T-helper 17 cell (primary cell): ENCODE measurements at regions not wholly inside any gene's neighbourhood (a gene's known extent, or its start where the extent isn't known, plus 50 kb on each side); places are given as distances from the start of the nearest gene placed in this dataset.

Experiments used
- ATAC-seq: fragments of 150-1000 bp; cut with Tn5 transposase; 2 replicates; pipeline ENCODE4 v1.10.0; 2021; ENCODE audit warnings: mild to moderate bottlenecking, moderate library complexity
- DNase-seq, 3 donors: peaks; one replicate each; pipeline versions ENCODE4 v3.0.0 to v3.0.0-alpha.2; 2020 to 2021
- H3K9me3 ChIP-seq: one replicate; pipeline ENCODE4 v1.7.0; 2013; ENCODE audit warnings: low read length, mild to moderate bottlenecking; ENCODE audit not compliant: control insufficient read depth, poor library complexity, severe bottlenecking
- H3K27ac Mint-ChIP-seq: one replicate; pipeline ENCODE4 v1.8.0; 2022; ENCODE audit warnings: mild to moderate bottlenecking, moderate library complexity, mixed read lengths
- H3K27me3 Mint-ChIP-seq: one replicate; pipeline ENCODE4 v1.8.0; 2022; ENCODE audit warnings: mixed read lengths
- H3K36me3 Mint-ChIP-seq: one replicate; pipeline ENCODE4 v1.8.0; 2022; ENCODE audit warnings: low read depth, mixed read lengths
- H3K4me1 Mint-ChIP-seq: one replicate; pipeline ENCODE4 v1.8.0; 2022; ENCODE audit warnings: mild to moderate bottlenecking, mixed read lengths
- H3K4me3 Mint-ChIP-seq: one replicate; pipeline ENCODE4 v1.8.0; 2022; ENCODE audit warnings: mild to moderate bottlenecking, moderate library complexity, mixed read lengths

- Mint-ChIP-seq H3K27ac (no peak overlapping the region), H3K4me1 (no peaks in the 10 kb centered on the region), H3K4me3 (no peak overlapping the region), H3K27me3 (peaks cover 39% of the 10 kb centered on the region), H3K36me3 (no peaks in the 10 kb centered on the region)
- DNase-seq (no peak), ATAC-seq (no peak)
- no peaks in the 10 kb centered on the region for H3K9me3 ChIP-seq
These were observed 57.4 kb upstream of the EGFR start for GRCh38 chr7:54961391-54961790.

- H3K36me3 Mint-ChIP-seq = no peaks in the 10 kb centered on the region
- H3K4me1 Mint-ChIP-seq = no peaks in the 10 kb centered on the region
- H3K27ac Mint-ChIP-seq = no peak overlapping the region
- no peak overlapping the region for H3K4me3 Mint-ChIP-seq
- ATAC-seq (no peak), DNase-seq (no peak)
- H3K9me3 ChIP-seq = no peaks in the 10 kb centered on the region
- peaks cover 38% of the 10 kb centered on the region for H3K27me3 Mint-ChIP-seq
These were observed 55.7 kb upstream of the EGFR start for GRCh38 chr7:54963155-54963554.

GRCh38 chr7:54964136-54964535 lies 54.7 kb upstream of the EGFR start:
- no peak overlapping the region for H3K27ac Mint-ChIP-seq
- H3K27me3 Mint-ChIP-seq = peaks cover 32% of the 10 kb centered on the region
- ATAC-seq (no peak), DNase-seq (no peak)
- no peak overlapping the region for H3K4me3 Mint-ChIP-seq
- H3K36me3 Mint-ChIP-seq = no peaks in the 10 kb centered on the region
- H3K9me3 ChIP-seq = no peaks in the 10 kb centered on the region
- no peaks in the 10 kb centered on the region for H3K4me1 Mint-ChIP-seq

DNA sequence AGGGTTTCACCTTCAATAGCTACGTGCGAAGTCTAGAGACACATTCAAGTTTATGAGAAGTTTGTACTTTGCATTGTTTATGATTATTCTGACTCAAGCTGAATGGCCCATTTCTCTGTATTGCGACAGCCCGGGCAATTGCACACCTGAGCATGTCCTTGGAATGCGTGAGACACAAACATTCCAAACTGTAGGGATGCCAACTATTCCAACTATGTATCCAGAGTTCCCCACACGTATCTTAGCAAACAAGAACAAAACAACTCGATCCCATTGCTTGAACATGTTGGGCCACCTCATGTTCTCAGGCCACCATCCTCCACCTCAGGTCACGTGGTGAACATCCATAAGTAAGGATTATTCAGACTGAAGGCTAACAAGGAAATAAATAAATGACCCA lies 51.4 kb upstream of the EGFR start:
- Mint-ChIP-seq H3K4me1 (no peaks in the 10 kb centered on the region), H3K27ac (no peak overlapping the region), H3K27me3 (peaks cover 44% of the 10 kb centered on the region), H3K36me3 (no peaks in the 10 kb centered on the region), H3K4me3 (no peak overlapping the region)
- DNase-seq = no peak
- no peaks in the 10 kb centered on the region for H3K9me3 ChIP-seq
- ATAC-seq = no peak

DNA sequence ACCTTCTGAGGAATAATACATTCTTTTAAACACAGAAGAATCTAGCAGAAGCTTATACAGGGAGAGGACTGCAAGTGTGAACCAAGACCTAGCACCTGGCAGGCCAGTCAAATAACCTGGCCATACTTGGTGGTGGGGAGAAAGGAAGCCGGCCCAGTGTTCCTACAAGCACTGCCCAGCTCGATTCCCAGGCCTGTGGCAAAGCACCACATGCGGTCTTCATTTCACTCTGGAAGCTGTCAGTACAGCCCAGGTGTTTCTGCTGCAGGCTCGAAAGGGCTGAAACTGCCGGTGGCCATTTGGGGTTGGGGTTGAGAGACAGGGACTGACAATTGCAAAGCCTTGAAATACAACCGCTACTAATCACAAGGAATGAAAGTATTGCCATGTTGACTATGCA lies 50.8 kb upstream of the EGFR start:
- DNase-seq (no peak), ATAC-seq (no peak)
- no peaks in the 10 kb centered on the region for H3K36me3 Mint-ChIP-seq
- no peak overlapping the region for H3K4me3 Mint-ChIP-seq
- H3K27me3 Mint-ChIP-seq = peaks cover 44% of the 10 kb centered on the region
- no peak overlapping the region for H3K27ac Mint-ChIP-seq
- H3K9me3 ChIP-seq = no peaks in the 10 kb centered on the region
- no peaks in the 10 kb centered on the region for H3K4me1 Mint-ChIP-seq
